T-helper 2 cell (primary cell): ENCODE measurements at regions not wholly inside any gene's neighbourhood (a gene's known extent, or its start where the extent isn't known, plus 50 kb on each side); places are given as distances from the start of the nearest gene placed in this dataset.
"Not testable (repeated sequence)": the region's sequence is repeated elsewhere in the genome, so short reads cannot be mapped to it uniquely, and the experiment has no call there.

ENCODE experiments used
- DNase-seq, 5 experiments: peaks; one replicate each; pipeline versions ENCODE4 v3.0.0 to v3.0.0-alpha.2; 2012 to 2022

- no peak for DNase-seq
These were observed 137.7 kb upstream of the SMYD2 start for GRCh38 chr1:214143006-214143992.

GRCh38 chr1:214144521-214144920 lies 136.4 kb upstream of the SMYD2 start:
- not testable (repeated sequence) for DNase-seq

- no peak for DNase-seq
These were observed 134.4 kb upstream of the SMYD2 start for GRCh38 chr1:214146523-214146922.

- no peak for DNase-seq
These were observed 126.2 kb upstream of the SMYD2 start for GRCh38 chr1:214154596-214155292.

- DNase-seq: no peak
These were observed 124.9 kb upstream of the SMYD2 start for GRCh38 chr1:214155987-214156625.

GRCh38 chr1:214164173-214164572 lies 116.8 kb upstream of the SMYD2 start:
- no peak for DNase-seq

GRCh38 chr1:214165850-214166374 lies 115.0 kb upstream of the SMYD2 start:
- DNase-seq: no peak

- DNase-seq: no peak
These were observed 106.3 kb upstream of the SMYD2 start for GRCh38 chr1:214174508-214175199.

GRCh38 chr1:214178102-214178501 lies 102.9 kb upstream of the SMYD2 start:
- no peak for DNase-seq

- DNase-seq: no peak
These were observed 96.0 kb upstream of the SMYD2 start for GRCh38 chr1:214184992-214185391.

GRCh38 chr1:214186103-214186824 lies 94.7 kb upstream of the SMYD2 start:
- DNase-seq: no peak

GRCh38 chr1:214187121-214187900 lies 93.6 kb upstream of the SMYD2 start:
- DNase-seq: peak in 1 of 5 experiments; percentile 2

- no peak for DNase-seq
These were observed 93.0 kb upstream of the SMYD2 start for GRCh38 chr1:214187933-214188332.

- no peak for DNase-seq
These were observed 92.1 kb upstream of the SMYD2 start for GRCh38 chr1:214188835-214189234.

- no peak for DNase-seq
These were observed 87.9 kb upstream of the SMYD2 start for GRCh38 chr1:214192825-214193643.

- DNase-seq: no peak
These were observed 87.3 kb upstream of the SMYD2 start for GRCh38 chr1:214193691-214194090.

GRCh38 chr1:214198571-214198970 lies 82.4 kb upstream of the SMYD2 start:
- no peak for DNase-seq

GRCh38 chr1:214199585-214199984 lies 81.4 kb upstream of the SMYD2 start:
- no peak for DNase-seq

- DNase-seq: no peak
These were observed 78.0 kb upstream of the SMYD2 start for GRCh38 chr1:214202992-214203391.

- DNase-seq: no peak
These were observed 75.9 kb upstream of the SMYD2 start for GRCh38 chr1:214205053-214205452.
